ENCODE measurements at regions not wholly inside any gene's neighbourhood (a gene's known extent, or its start where the extent isn't known, plus 50 kb on each side); places are given as distances from the start of the nearest gene placed in this dataset.

GRCh38 chr13:111034811-111035210 is 80.3 kb upstream of the ARHGEF7 start:
- Histone ChIP-seq H3K4me1 (no peaks in the 10 kb centered on the region), H3K27me3 (peaks cover 0 to 5% (median 0%) of the 10 kb centered on the region in 3 donors), H3K4me3 (no peak overlapping the region), H3K9me3 (no peaks in the 10 kb centered on the region), H3K36me3 (no peaks in the 10 kb centered on the region), H3K27ac (no peak overlapping the region)
- WGBS, 2 donors, result 57 to 75% methylated on average over 2 of the region's 2 CpGs
- TF ChIP-seq EP300 (IDR thresholded peaks at IDR 0.05) (no peak), POLR2AphosphoS5 (IDR thresholded peaks at IDR 0.05) (no peak), POLR2A (IDR thresholded peaks at IDR 0.05) (no peak)
- TF ChIP-seq, protein P1, sequence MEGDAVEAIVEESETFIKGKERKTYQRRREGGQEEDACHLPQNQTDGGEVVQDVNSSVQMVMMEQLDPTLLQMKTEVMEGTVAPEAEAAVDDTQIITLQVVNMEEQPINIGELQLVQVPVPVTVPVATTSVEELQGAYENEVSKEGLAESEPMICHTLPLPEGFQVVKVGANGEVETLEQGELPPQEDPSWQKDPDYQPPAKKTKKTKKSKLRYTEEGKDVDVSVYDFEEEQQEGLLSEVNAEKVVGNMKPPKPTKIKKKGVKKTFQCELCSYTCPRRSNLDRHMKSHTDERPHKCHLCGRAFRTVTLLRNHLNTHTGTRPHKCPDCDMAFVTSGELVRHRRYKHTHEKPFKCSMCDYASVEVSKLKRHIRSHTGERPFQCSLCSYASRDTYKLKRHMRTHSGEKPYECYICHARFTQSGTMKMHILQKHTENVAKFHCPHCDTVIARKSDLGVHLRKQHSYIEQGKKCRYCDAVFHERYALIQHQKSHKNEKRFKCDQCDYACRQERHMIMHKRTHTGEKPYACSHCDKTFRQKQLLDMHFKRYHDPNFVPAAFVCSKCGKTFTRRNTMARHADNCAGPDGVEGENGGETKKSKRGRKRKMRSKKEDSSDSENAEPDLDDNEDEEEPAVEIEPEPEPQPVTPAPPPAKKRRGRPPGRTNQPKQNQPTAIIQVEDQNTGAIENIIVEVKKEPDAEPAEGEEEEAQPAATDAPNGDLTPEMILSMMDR (IDR thresholded peaks at IDR 0.05), result no peak
- intact Hi-C loops (cut with DNase I), result loop anchor here (5.0 kb wide), 1 partner anchor 108 kb away; no protein-coding TSS in a partner anchor
- no peak for DNase-seq

DNA sequence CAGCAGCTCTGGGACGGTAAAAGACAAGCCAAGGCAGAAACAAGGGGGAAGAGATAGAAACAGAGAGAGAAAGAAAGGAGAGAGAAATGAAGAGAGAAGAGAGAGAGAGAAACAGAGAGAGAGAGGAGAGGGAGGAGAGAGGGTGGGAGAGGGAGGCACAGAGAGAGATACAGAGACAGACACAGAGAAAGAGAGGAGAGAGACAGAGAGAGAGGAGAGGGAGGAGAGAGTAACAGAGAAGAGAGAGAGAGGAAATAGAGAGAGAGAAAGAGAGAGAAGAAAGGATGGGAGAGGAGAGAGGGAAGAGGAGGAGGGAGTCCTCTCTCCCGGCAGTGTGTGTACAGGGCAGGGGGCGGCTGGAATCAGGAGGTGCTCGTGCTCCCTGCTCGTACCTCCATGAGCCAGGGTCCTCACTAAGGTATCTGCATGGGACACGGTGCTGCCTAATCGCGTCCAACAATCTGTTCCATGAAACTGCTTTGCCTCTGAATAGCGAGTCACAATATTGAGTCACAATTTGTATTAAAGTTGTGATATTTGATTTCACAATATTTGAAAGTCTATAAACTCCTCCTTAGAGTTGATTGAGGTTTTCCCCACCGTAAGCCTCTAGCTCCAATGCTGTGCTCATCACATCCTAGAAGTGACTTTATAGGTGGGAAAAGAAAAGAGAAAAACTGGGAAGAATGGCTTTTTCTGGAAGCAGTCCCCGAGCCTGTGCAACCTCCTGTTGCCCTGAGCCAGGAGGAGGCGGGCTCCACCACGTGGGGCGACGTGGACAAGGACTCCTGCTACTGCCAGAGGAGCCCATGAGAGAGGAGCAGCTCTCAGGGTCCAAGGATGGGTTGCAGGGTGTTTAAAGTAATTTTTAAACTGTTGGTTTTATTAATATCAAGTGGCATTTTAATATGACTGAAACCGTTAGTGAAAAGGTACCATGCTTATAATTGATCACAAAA is 81.7 kb upstream of the ARHGEF7 start:
- Histone ChIP-seq H3K27me3 (peaks cover 0 to 5% (median 0%) of the 10 kb centered on the region in 3 donors), H3K4me3 (no peak overlapping the region), H3K27ac (no peak overlapping the region), H3K4me1 (no peaks in the 10 kb centered on the region), H3K36me3 (no peaks in the 10 kb centered on the region), H3K9me3 (no peaks in the 10 kb centered on the region)
- DNase-seq, result no peak
- TF ChIP-seq POLR2A (IDR thresholded peaks at IDR 0.05), result no peak
- TF ChIP-seq POLR2AphosphoS5 (IDR thresholded peaks at IDR 0.05), result no peak
- TF ChIP-seq EP300 (IDR thresholded peaks at IDR 0.05), result no peak
- 53 to 74% methylated on average over 16 of the region's 16 CpGs for WGBS, 2 donors
- intact Hi-C loops (cut with DNase I), result no loop called here

- Histone ChIP-seq H3K27me3 (peaks cover 0 to 5% (median 0%) of the 10 kb centered on the region in 3 donors), H3K27ac (no peak overlapping the region), H3K4me1 (no peaks in the 10 kb centered on the region), H3K4me3 (no peak overlapping the region), H3K9me3 (no peaks in the 10 kb centered on the region), H3K36me3 (no peaks in the 10 kb centered on the region)
- no peak for TF ChIP-seq POLR2A (IDR thresholded peaks at IDR 0.05)
- TF ChIP-seq POLR2AphosphoS5 (IDR thresholded peaks at IDR 0.05), result no peak
- no peak for DNase-seq
- intact Hi-C loops (cut with DNase I), result no loop called here
- WGBS, 2 donors, result 74 to 82% methylated on average over 8 of the region's 8 CpGs
These were observed 83.6 kb upstream of the ARHGEF7 start for GRCh38 chr13:111031531-111031961.

GRCh38 chr13:111029957-111030609 is 85.0 kb upstream of the ARHGEF7 start:
- no peaks in the 10 kb centered on the region for H3K4me1 ChIP-seq
- H3K27me3 ChIP-seq, result peaks cover 0 to 5% (median 0%) of the 10 kb centered on the region in 3 donors
- no peak overlapping the region for H3K27ac ChIP-seq
- H3K9me3 ChIP-seq, result no peaks in the 10 kb centered on the region
- intact Hi-C loops (cut with DNase I), result no loop called here
- no peak for DNase-seq
- H3K4me3 ChIP-seq, result no peak overlapping the region
- no peak for TF ChIP-seq EP300 (IDR thresholded peaks at IDR 0.05)
- H3K36me3 ChIP-seq, result no peaks in the 10 kb centered on the region
- WGBS, 2 donors, result 92 to 93% methylated on average over 29 of the region's 29 CpGs

- 71 to 82% methylated on average over 16 of the region's 16 CpGs for WGBS, 2 donors
- DNase-seq, result no peak
- no peak overlapping the region for H3K27ac ChIP-seq
- H3K27me3 ChIP-seq, result peaks cover 0 to 5% (median 0%) of the 10 kb centered on the region in 3 donors
- TF ChIP-seq, protein P1 (IDR thresholded peaks at IDR 0.05), result no peak
- no peak for TF ChIP-seq EP300 (IDR thresholded peaks at IDR 0.05)
- no peak for TF ChIP-seq POLR2AphosphoS5 (IDR thresholded peaks at IDR 0.05)
- no peak for TF ChIP-seq POLR2A (IDR thresholded peaks at IDR 0.05)
- intact Hi-C loops (cut with DNase I), result no loop called here
- no peaks in the 10 kb centered on the region for H3K9me3 ChIP-seq
- no peak overlapping the region for H3K4me3 ChIP-seq
- no peaks in the 10 kb centered on the region for H3K4me1 ChIP-seq
- no peaks in the 10 kb centered on the region for H3K36me3 ChIP-seq
These were observed 87.4 kb upstream of the ARHGEF7 start for GRCh38 chr13:111027458-111028439.
